Neural cell (in vitro differentiated cells): ENCODE measurements at regions not wholly inside any gene's neighbourhood (a gene's known extent, or its start where the extent isn't known, plus 50 kb on each side); places are given as distances from the start of the nearest gene placed in this dataset.

Source experiments
- H2AFZ ChIP-seq: fragments of 200-600, 300-800 bp; sonication (generic), shearing (Covaris generic); 2 replicates; pipeline ENCODE4 v1.6.0; 2014; ENCODE audit warnings: low read depth, mild to moderate bottlenecking, antibody characterized with exemption, low read length, moderate library complexity
- H3F3A ChIP-seq: fragments of 200-600 bp; shearing (Covaris generic); 2 replicates; pipeline ENCODE4 v1.6.1; 2016; ENCODE audit warnings: mild to moderate bottlenecking, moderate library complexity, mixed read lengths, antibody characterized with exemption, low read length; ENCODE audit not compliant: insufficient read depth, poor library complexity, severe bottlenecking
- H3K27ac ChIP-seq: fragments of 200-600, 300-800 bp; sonication (generic), shearing (Covaris generic); 2 replicates; pipeline ENCODE4 v1.5.1; 2014; ENCODE audit warnings: mild to moderate bottlenecking, low read length, moderate library complexity
- H3K27me3 ChIP-seq: fragments of 300-800, 200-600 bp; sonication (generic), shearing (Covaris generic); 2 replicates; pipeline ENCODE4 v1.6.0; 2014; ENCODE audit warnings: mild to moderate bottlenecking, low read depth, low read length, moderate library complexity; ENCODE audit not compliant: insufficient read depth
- H3K36me3 ChIP-seq: fragments of 300-800, 200-600 bp; sonication (generic), shearing (Covaris generic); 2 replicates; pipeline ENCODE4 v1.5.1; 2014; ENCODE audit warnings: mild to moderate bottlenecking, antibody characterized with exemption, low read length, moderate library complexity; ENCODE audit not compliant: insufficient read depth
- H3K4me2 ChIP-seq: fragments of 300-800, 200-600 bp; sonication (generic), shearing (Covaris generic); 2 replicates; pipeline ENCODE4 v1.6.0; 2014; ENCODE audit warnings: mild to moderate bottlenecking, low read length
- H3K4me3 ChIP-seq: fragments of 300-800, 200-600 bp; sonication (generic), shearing (Covaris generic); 2 replicates; pipeline ENCODE4 v1.5.1; 2014; ENCODE audit warnings: mild to moderate bottlenecking, low read length, moderate library complexity
- H3K79me2 ChIP-seq: fragments of 200-600 bp; shearing (Covaris generic); replicated peaks from 2 replicates; pipeline ENCODE4 v1.6.0; 2014; ENCODE audit warnings: mild to moderate bottlenecking, low read length, moderate library complexity; ENCODE audit not compliant: insufficient read depth
- H3K9ac ChIP-seq: fragments of 300-800, 200-600 bp; sonication (generic), shearing (Covaris generic); 2 replicates; pipeline ENCODE4 v1.6.1; 2016; ENCODE audit warnings: mild to moderate bottlenecking, low read length, mixed read lengths
- H3K9me2 ChIP-seq: fragments of 200-600 bp; shearing (Covaris generic); 2 replicates; pipeline ENCODE4 v1.6.1; 2016; ENCODE audit warnings: mild to moderate bottlenecking, low read length, mixed read lengths; ENCODE audit not compliant: insufficient read depth
- H3K9me3 ChIP-seq: fragments of 200-600, 300-800 bp; sonication (generic), shearing (Covaris generic); 2 replicates; pipeline ENCODE4 v1.6.1; 2016; ENCODE audit warnings: mild to moderate bottlenecking, mixed run types, low read length, moderate library complexity, mixed read lengths
- H4K20me1 ChIP-seq: fragments of 200-600 bp; shearing (Covaris generic); 2 replicates; pipeline ENCODE4 v1.6.1; 2016; ENCODE audit warnings: mild to moderate bottlenecking, mixed run types; ENCODE audit not compliant: insufficient read depth
- CTCF ChIP-seq: fragments of 450-650 bp; IDR thresholded peaks from 2 replicates; pipeline ENCODE4 v1.5.1; 2014; ENCODE audit warnings: antibody characterized with exemption, mild to moderate bottlenecking, moderate library complexity; ENCODE audit not compliant: poor library complexity, severe bottlenecking
- EP300 ChIP-seq: fragments of 450-650 bp; conservative IDR thresholded peaks from 2 replicates; pipeline ENCODE4 v1.6.1; 2014; ENCODE audit warnings: antibody characterized with exemption, mild to moderate bottlenecking, moderate library complexity; ENCODE audit not compliant: poor library complexity, severe bottlenecking
- EZH2 ChIP-seq: fragments of 200-600, 300-800 bp; shearing (Covaris generic), sonication (generic); IDR thresholded peaks from 2 replicates; pipeline ENCODE4 v1.6.1; 2014; ENCODE audit warnings: antibody characterized with exemption, low read length, borderline replicate concordance, mild to moderate bottlenecking; ENCODE audit not compliant: insufficient read depth, poor library complexity, severe bottlenecking
- MXI1 ChIP-seq: fragments of 450-650 bp; conservative IDR thresholded peaks from 2 replicates; pipeline ENCODE4 v1.6.1; 2014; ENCODE audit warnings: antibody characterized with exemption, mild to moderate bottlenecking; ENCODE audit not compliant: poor library complexity, severe bottlenecking
- POLR2AphosphoS5 ChIP-seq: IDR thresholded peaks from 2 replicates; pipeline ENCODE4 v1.6.1; 2012
- REST ChIP-seq: IDR thresholded peaks from 2 replicates; pipeline ENCODE4 v1.6.1; 2012; ENCODE audit warnings: borderline replicate concordance
- SMC3 ChIP-seq: fragments of 450-650 bp; conservative IDR thresholded peaks from 2 replicates; pipeline ENCODE4 v1.6.1; 2014; ENCODE audit warnings: antibody characterized with exemption, mild to moderate bottlenecking, moderate library complexity; ENCODE audit not compliant: poor library complexity
- TAF1 ChIP-seq: IDR thresholded peaks from 2 replicates; pipeline ENCODE4 v1.6.1; 2012; ENCODE audit warnings: low read depth

GRCh38 chr6:65922049-65922448, 215.0 kb upstream of the EYS start:
- no peaks in the 10 kb centered on the region for H3K9me3 ChIP-seq
- H3F3A ChIP-seq: no peaks in the 10 kb centered on the region
- no peaks in the 10 kb centered on the region for H3K27me3 ChIP-seq
- no peak for TF ChIP-seq CTCF
- no peak for TF ChIP-seq EZH2
- no peak for TF ChIP-seq REST
- TF ChIP-seq EP300: no peak
- TF ChIP-seq MXI1: no peak
- no peak for TF ChIP-seq TAF1
- no peaks in the 10 kb centered on the region for H3K79me2 ChIP-seq
- H3K27ac ChIP-seq: no peak overlapping the region
- H3K36me3 ChIP-seq: no peaks in the 10 kb centered on the region
- no peaks in the 10 kb centered on the region for H3K9me2 ChIP-seq
- no peak overlapping the region for H3K4me3 ChIP-seq
- no peaks in the 10 kb centered on the region for H4K20me1 ChIP-seq
- no peak overlapping the region for H3K9ac ChIP-seq
- no peak overlapping the region for H2AFZ ChIP-seq
- H3K4me2 ChIP-seq: no peak overlapping the region

- no peaks in the 10 kb centered on the region for H4K20me1 ChIP-seq
- no peaks in the 10 kb centered on the region for H3K9me2 ChIP-seq
- no peak overlapping the region for H3K4me3 ChIP-seq
- H3K9me3 ChIP-seq: no peaks in the 10 kb centered on the region
- no peaks in the 10 kb centered on the region for H3K27me3 ChIP-seq
- no peaks in the 10 kb centered on the region for H3K79me2 ChIP-seq
- no peaks in the 10 kb centered on the region for H3K36me3 ChIP-seq
- no peak overlapping the region for H2AFZ ChIP-seq
- no peak overlapping the region for H3K9ac ChIP-seq
- no peak overlapping the region for H3K4me2 ChIP-seq
- no peak for TF ChIP-seq CTCF
- TF ChIP-seq EP300: no peak
- no peak for TF ChIP-seq POLR2AphosphoS5
- no peak for TF ChIP-seq MXI1
- no peak for TF ChIP-seq TAF1
- no peak for TF ChIP-seq SMC3
- TF ChIP-seq REST: no peak
- no peak for TF ChIP-seq EZH2
- no peak overlapping the region for H3K27ac ChIP-seq
- no peaks in the 10 kb centered on the region for H3F3A ChIP-seq
These were observed 201.0 kb upstream of the EYS start for GRCh38 chr6:65908065-65908464.
